ENCODE measurements at regions not wholly inside any gene's neighbourhood (a gene's known extent, or its start where the extent isn't known, plus 50 kb on each side); places are given as distances from the start of the nearest gene placed in this dataset.

- TF ChIP-seq CTCF (conservative IDR thresholded peaks at IDR 0.05) (no peak), ZFX (IDR thresholded peaks at IDR 0.05) (no peak)
These were observed 423.8 kb upstream of the ID4 start for GRCh38 chr6:19413323-19413722.
